ENCODE measurements at regions not wholly inside any gene's neighbourhood (a gene's known extent, or its start where the extent isn't known, plus 50 kb on each side); places are given as distances from the start of the nearest gene placed in this dataset.

DNA sequence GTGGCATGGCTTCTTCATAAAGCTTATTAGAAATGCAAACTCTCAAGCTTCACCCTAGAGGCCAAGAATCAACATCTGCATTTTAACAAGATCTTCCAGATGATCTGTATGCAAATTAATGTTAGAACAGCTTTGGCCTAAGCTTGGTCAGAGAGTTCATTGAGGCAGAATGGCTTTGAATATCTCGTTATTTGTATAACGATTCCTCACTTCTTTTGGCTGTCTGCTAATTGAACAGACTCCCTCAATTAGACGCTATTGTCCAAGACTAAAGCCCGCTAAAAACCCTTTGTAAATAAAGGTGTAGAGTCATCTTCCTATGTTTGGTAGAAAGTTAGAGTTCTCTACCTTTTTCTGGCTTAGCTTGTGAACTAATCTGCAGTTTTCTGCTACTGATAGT lies 1453.7 kb downstream of the CDH8 start:
- intact Hi-C loops (cut with DNase I; ENCODE audit: low total_unique reads) = no loop called here
- 80 to 87% methylated on average over 4 of the region's 4 CpGs for WGBS, 2 donors
- DNase-seq (ENCODE audit: low spot score in 2 of 2) = no peak

DNA sequence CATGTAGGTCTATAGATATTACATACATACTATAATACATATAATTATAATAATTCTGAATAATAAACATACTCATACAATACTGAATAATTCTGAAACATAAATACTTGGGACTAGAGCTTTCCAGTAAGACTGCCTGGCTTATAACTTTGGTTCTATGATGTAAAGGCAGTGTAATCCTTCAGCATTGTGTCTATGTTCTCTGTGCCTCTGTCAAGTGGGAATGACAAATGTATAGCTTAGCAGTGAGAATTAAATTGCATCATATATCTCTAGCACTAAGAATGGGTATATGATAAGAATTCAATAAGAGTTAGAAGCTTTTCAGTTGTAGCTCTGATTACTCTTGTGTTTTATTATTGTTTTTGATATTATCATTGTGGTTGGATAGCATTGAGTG lies 1469.3 kb downstream of the CDH8 start:
- H3K4me3 ChIP-seq (ENCODE audit: low read depth, poor library complexity, severe bottlenecking) = no peak overlapping the region
- TF ChIP-seq POLR2A (IDR thresholded peaks at IDR 0.05) (no peak), CTCF (IDR thresholded peaks at IDR 0.05) (no peak)
- DNase-seq (ENCODE audit: low spot score in 2 of 2) = no peak
- intact Hi-C loops (cut with DNase I; ENCODE audit: low total_unique reads) = no loop called here

More for the DNA sequence above, 1453.7 kb downstream of the CDH8 start:
- TF ChIP-seq POLR2A (IDR thresholded peaks at IDR 0.05) (no peak), CTCF (IDR thresholded peaks at IDR 0.05) (no peak)
- H3K4me3 ChIP-seq (ENCODE audit: low read depth, poor library complexity, severe bottlenecking) = no peak overlapping the region

GRCh38 chr16:60564588-60564987 lies 1471.7 kb downstream of the CDH8 start:
- 84 to 89% methylated on average over 2 of the region's 2 CpGs for WGBS, 2 donors
- no peak for DNase-seq (ENCODE audit: low spot score in 2 of 2)
- intact Hi-C loops (cut with DNase I; ENCODE audit: low total_unique reads) = no loop called here
- no peak overlapping the region for H3K4me3 ChIP-seq (ENCODE audit: low read depth, poor library complexity, severe bottlenecking)
- TF ChIP-seq POLR2A (IDR thresholded peaks at IDR 0.05) = no peak
- no peak for TF ChIP-seq CTCF (IDR thresholded peaks at IDR 0.05)

GRCh38 chr16:60563166-60563565 lies 1473.1 kb downstream of the CDH8 start:
- no peak for DNase-seq (ENCODE audit: low spot score in 2 of 2)
- intact Hi-C loops (cut with DNase I; ENCODE audit: low total_unique reads) = no loop called here
- TF ChIP-seq POLR2A (IDR thresholded peaks at IDR 0.05) (no peak), CTCF (IDR thresholded peaks at IDR 0.05) (no peak)
- H3K4me3 ChIP-seq (ENCODE audit: low read depth, poor library complexity, severe bottlenecking) = no peak overlapping the region

- TF ChIP-seq POLR2A (IDR thresholded peaks at IDR 0.05) (no peak), CTCF (IDR thresholded peaks at IDR 0.05) (no peak)
- H3K4me3 ChIP-seq (ENCODE audit: low read depth, poor library complexity, severe bottlenecking) = no peak overlapping the region
- DNase-seq (ENCODE audit: low spot score in 2 of 2) = no peak
- WGBS, 2 donors = 68 to 92% methylated on average over 1 of the region's 1 CpG
- intact Hi-C loops (cut with DNase I; ENCODE audit: low total_unique reads) = no loop called here
These were observed 1477.3 kb downstream of the CDH8 start for GRCh38 chr16:60558936-60559335.

DNA sequence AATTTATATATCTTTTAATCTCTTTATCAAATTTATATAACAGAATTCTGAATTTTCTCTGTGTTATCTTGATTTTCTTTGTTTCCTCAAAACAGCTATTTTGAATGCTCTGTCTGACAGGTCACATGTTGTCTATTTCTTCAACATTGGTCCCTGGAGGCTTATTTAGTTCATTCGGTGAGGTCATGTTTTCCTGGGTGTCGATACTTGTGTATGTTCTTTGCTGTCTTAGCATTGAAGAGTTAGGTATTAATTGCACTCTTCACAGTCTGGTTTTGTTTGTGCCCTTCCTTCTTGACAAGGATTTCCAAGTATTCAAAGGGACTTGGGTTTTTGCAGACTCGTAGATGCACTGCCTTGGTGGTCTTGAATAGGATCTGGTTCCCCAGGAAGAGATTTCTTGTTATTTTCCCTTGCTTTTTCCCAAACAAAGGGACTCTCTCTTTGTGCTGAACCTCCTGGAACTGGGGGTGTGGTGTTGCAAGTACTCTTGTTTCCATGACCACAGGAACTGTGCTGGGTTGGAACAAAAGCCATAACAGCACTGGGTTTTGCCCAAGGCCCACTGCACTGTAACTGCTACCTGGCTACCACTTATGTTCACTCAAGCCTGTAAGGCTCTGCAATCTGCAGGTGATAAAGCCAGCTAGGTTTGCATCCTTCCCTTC lies 1483.0 kb downstream of the CDH8 start:
- intact Hi-C loops (cut with DNase I; ENCODE audit: low total_unique reads) = no loop called here
- DNase-seq (ENCODE audit: low spot score in 2 of 2) = no peak
- TF ChIP-seq POLR2A (IDR thresholded peaks at IDR 0.05) (no peak), CTCF (IDR thresholded peaks at IDR 0.05) (no peak)
- H3K4me3 ChIP-seq (ENCODE audit: low read depth, poor library complexity, severe bottlenecking) = no peak overlapping the region
- 66 to 69% methylated on average over 3 of the region's 3 CpGs for WGBS, 2 donors

All from lower leg skin (tissue), 4 donors.